H4 (cell line): ENCODE measurements at regions not wholly inside any gene's neighbourhood (a gene's known extent, or its start where the extent isn't known, plus 50 kb on each side); places are given as distances from the start of the nearest gene placed in this dataset.

Experiments used
- DNase-seq: peaks from one replicate; pipeline ENCODE4 v3.0.0-alpha.2; 2015; ENCODE audit warnings: low spot score

DNA sequence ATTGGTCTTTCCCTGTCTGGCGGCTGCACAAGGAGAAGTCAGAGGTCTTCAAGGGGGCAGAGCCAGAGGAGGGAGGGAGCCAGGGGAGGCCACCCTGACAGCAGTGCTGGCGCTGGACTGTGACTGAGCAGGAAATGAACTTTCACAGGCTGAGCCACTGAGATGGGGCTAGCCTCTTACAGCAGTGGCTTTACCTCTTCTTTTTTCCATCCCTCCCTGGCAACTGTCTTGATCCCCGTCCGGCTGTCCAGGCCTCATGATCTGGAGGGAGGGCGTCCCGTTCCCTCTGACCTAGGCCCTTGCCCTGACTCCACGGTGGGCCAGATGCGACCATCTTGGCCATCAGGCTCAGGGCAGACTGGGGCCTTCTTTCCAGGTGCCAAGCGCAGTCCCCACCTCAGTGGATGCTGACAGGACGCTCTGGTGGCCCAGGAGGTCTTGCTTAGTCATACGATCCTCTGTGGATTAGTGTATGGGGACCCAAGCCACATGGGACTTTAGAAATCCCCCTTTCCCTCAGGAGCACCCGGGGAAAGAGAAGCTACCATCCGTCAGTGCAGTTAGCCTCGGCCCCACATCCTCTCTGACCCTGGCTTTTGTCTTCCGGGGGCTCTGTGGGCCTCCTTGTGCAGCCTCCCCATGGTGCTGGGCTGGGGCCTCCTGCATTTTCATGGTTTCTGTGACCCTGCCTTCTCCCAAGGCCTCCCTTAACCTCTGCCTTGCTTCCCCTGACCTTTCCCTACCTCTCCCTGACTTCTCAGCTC lies 57.4 kb upstream of the CCDC167 start:
- no peak for DNase-seq

DNA sequence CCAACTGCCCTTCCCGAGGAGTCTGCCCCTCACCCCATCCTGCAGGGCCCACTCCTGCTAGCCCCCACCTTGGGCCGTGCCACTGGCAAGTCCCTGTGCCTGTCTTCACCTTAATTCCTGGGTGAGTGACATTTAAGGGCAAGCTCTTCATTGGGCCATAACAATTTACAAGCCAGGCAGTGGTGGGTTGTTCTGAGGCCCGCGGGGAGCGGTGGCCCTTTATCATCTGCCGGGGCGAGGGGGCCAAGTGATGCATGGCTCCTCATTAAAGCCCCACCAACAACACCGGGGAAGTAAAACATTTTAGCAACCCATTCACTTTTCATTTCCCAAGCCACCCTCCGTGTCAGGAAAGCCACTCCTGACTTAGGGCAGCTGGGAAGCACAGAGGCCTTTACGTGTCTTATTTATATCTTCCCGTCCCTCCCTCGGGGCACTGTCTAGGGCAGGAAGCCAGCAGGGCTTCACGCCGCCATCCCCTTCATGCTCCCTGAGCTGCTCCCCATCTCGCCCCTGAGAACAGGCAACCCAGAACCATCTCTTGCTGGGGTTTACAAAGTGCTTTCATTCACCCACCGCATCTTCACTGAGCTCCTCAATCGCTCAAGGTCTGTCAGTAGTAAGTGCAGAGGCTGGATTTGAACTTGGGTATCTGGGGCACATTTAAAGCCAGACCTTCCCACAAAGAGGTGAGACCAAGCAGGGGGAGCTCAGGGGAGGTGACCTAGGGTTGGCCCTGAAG lies 55.5 kb upstream of the CCDC167 start:
- DNase-seq, result peak; percentile 35

DNA sequence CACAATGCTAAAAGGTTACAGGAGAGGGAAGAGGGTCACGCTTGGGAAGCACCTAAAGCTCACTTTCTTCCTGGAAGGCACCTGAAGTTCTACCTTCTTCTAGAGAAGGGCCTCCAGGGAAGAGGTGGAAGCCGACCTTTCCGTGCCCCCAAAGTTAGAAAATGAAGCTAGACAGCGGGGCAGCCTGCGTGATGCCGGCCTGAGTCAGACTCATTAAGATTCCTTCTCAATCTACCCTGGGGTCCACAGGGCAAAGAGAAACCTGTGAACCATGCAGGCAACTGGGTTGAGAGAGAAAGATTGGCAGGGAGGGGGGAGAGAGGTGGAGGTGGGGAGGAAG lies 54.8 kb upstream of the CCDC167 start:
- DNase-seq, result peak; percentile 31

DNA sequence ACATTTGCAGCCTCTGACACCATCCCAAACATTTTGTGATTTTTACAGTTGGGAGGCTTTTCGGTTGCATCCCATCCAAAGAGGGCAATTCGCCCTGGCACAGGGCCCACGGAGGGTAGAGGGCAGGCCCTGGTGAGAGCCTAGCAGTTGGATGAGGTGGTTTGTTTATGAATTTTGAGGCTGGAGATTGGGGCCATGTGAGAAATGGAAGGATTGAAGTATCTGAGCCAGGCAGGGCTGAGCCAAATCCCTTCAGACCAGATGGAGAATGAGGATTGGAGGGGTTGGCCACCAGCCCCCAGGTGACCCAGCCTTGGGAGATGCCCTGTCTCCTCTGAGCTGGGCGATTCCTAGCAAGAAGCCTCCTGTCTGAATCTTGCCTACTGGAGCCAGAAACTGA lies 52.6 kb upstream of the CCDC167 start:
- peak; percentile 42 for DNase-seq

DNA sequence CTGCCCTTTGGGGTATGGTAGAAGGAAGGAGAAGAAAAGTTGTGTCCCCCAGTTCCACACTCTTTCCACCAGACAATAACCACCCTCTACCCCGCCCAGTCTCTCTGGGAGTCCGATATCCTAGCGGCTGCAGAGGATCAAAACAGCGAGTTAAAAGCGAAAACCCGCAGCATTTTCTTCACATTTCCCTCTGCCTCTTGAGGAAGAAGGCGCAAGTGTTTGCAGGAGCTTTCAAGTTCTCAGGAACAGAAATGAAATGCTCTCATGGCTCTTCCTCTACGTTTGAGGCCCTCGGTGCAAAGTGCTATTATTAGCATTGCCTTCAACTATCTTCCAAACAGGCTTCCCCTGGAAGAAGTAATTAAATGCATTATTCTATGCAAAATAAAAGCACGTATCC lies 52.2 kb upstream of the CCDC167 start:
- DNase-seq, result no peak

DNA sequence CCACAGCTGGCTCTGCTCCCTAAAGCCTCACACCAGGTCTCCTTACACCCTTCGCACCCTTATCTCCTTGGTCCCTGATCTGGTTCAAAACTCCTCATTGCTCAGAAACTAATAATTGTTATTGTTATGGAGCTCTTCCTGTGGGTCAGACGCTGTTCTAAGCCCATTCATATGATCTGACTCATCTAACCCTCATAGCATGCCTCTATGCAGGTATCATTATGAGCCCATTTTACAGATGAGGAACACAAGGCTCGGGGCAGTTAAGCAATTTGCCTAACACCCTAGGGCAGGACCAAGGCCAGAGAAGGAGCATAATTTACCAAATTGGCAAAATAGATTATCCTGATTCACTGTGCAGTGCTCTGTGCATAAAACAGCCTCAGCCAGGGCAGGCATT lies 51.8 kb upstream of the CCDC167 start:
- no peak for DNase-seq

DNA sequence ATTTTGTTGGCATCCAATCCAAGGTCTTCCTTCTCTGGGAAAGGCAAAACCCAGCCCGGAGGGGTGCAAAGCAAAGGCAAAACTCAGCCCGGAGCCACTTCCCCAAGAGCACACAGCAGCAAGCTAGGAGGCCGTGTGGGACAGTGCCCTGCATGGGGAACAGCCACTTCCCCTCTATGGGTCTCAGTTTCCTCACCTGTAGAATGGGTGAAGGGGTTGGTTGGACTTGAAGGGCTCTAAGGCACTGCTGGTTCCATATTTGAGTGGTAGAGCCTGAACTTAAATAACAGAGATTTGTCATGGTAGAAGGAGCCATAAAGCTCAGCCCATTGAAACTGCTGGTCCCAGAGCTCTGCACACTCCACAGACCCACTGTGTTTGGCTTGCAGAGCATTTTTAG lies 51.3 kb upstream of the CCDC167 start:
- DNase-seq, result no peak

DNA sequence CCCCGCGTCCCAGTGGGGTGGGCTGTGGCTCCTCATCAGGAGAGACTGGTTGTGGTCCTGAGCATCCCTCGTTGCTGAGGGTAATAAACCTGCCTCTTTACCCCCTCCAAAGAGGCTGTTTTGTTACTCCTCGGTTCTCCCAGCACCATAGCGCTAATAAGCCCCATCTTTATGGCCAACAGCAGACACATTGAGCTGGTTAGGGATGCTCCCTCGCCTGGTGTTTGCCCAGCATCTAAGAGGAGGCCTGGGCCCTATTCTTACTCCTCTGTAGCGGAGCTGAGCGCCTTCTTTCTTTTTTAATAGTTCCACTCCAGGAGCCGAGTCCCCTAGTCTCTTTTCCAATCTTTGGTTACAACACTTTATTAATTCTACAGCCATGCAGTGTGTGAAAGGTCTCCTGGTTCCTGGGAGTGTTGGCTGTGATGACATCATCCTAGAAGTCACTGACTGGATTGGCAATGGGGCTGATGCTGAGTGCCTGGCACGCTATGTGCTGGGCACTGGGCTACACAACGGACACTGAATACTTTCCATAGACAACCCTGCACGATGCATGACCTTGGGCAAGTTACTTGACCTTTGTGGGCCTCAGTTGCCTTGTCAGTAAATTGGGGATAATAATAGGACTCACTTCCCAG lies 50.6 kb upstream of the CCDC167 start:
- DNase-seq, result peak; percentile 80

DNA sequence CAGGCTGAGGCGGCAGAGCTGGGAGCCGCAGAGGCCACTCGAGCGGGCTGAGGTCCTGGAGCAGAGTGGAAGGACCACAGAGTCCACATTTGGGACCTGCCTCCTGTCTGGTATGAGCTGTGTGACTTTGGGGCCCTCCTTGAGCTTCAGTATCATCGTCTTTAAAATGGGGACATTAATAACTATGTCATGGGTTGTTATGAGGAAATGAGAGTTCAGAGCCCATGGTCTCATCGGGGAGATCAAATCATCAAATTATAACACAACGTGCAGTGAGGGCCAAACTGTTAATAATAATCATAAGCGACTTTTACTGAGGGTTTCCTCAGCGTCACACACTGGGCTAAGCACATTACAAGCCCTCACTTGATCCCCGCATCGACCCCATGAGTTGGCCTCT lies 49.9 kb upstream of the CCDC167 start:
- DNase-seq, result no peak
